ENCODE measurements at regions not wholly inside any gene's neighbourhood (a gene's known extent, or its start where the extent isn't known, plus 50 kb on each side); places are given as distances from the start of the nearest gene placed in this dataset.
"Not testable (repeated sequence)": the region's sequence is repeated elsewhere in the genome, so short reads cannot be mapped to it uniquely, and the experiment has no call there.

- no peak for TF ChIP-seq CTCF (IDR thresholded peaks at IDR 0.05)
- no peak overlapping the region for H3K27ac ChIP-seq
- no peak overlapping the region for H3K4me3 ChIP-seq
- DNase-seq (ENCODE audit: low spot score): no peak
These were observed 193.6 kb upstream of the DAB2 start for GRCh38 chr5:39618391-39618790.

- no peak overlapping the region for H3K27ac ChIP-seq
- DNase-seq (ENCODE audit: low spot score): no peak
- H3K4me3 ChIP-seq: no peak overlapping the region
- no peak for TF ChIP-seq CTCF (IDR thresholded peaks at IDR 0.05)
These were observed 191.4 kb upstream of the DAB2 start for GRCh38 chr5:39616131-39616530.

- H3K27ac ChIP-seq; DNase-seq (ENCODE audit: low spot score); H3K4me3 ChIP-seq: not testable (repeated sequence)
These were observed 186.3 kb upstream of the DAB2 start for GRCh38 chr5:39611076-39611475.

- no peak overlapping the region for H3K27ac ChIP-seq
- H3K4me3 ChIP-seq: no peak overlapping the region
- DNase-seq (ENCODE audit: low spot score): no peak
- no peak for TF ChIP-seq CTCF (IDR thresholded peaks at IDR 0.05)
These were observed 183.2 kb upstream of the DAB2 start for GRCh38 chr5:39608024-39608423.

- no peak for TF ChIP-seq CTCF (IDR thresholded peaks at IDR 0.05)
- DNase-seq (ENCODE audit: low spot score): no peak
- H3K27ac ChIP-seq: no peak overlapping the region
- H3K4me3 ChIP-seq: no peak overlapping the region
These were observed 181.8 kb upstream of the DAB2 start for GRCh38 chr5:39606591-39606990.

GRCh38 chr5:39605588-39606575 is 181.1 kb upstream of the DAB2 start:
- no peak overlapping the region for H3K27ac ChIP-seq
- TF ChIP-seq CTCF (IDR thresholded peaks at IDR 0.05): no peak

GRCh38 chr5:39605145-39605544 is 180.4 kb upstream of the DAB2 start:
- TF ChIP-seq CTCF (IDR thresholded peaks at IDR 0.05): no peak
- DNase-seq (ENCODE audit: low spot score): no peak
- Histone ChIP-seq H3K27ac (no peak overlapping the region), H3K4me3 (no peak overlapping the region)

More at GRCh38 chr5:39605588-39606575, 181.1 kb upstream of the DAB2 start:
- no peak for DNase-seq (ENCODE audit: low spot score)
- H3K4me3 ChIP-seq: no peak overlapping the region

All from coronary artery (tissue), 2 donors.